NCI-H226 (cell line): ENCODE measurements at regions not wholly inside any gene's neighbourhood (a gene's known extent, or its start where the extent isn't known, plus 50 kb on each side); places are given as distances from the start of the nearest gene placed in this dataset.
"Not testable (repeated sequence)": the region's sequence is repeated elsewhere in the genome, so short reads cannot be mapped to it uniquely, and the experiment has no call there.

ENCODE experiments used
- DNase-seq: peaks from one replicate; pipeline ENCODE4 v3.0.0-alpha.2; 2015

DNA sequence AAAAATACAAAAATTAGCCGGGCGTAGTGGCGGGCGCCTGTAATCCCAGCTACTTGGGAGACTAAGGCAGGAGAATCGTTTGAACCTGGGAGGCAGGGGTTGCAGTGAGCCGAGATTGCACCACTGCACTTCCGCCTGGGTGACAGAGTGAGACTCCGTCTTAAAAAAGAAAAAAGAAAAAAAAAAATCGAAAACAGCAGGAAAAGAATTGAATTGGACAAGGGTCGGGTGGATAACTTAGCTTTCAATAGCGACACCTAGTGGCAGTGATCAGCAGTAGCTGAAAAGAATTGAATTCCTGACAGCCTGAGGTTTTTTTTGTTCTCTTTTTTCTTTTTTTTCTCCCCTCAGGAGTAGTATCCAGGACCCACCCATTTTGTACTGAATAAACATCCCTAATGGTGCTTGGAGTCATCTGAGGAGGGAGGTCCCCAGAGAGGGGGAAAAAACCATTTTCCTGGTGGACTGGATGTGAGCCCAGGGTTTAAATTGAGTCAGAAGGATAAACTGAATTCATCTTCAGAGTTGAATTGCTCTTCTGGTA is 55.1 kb downstream of the CYCS start:
- DNase-seq: peak; percentile 73

DNA sequence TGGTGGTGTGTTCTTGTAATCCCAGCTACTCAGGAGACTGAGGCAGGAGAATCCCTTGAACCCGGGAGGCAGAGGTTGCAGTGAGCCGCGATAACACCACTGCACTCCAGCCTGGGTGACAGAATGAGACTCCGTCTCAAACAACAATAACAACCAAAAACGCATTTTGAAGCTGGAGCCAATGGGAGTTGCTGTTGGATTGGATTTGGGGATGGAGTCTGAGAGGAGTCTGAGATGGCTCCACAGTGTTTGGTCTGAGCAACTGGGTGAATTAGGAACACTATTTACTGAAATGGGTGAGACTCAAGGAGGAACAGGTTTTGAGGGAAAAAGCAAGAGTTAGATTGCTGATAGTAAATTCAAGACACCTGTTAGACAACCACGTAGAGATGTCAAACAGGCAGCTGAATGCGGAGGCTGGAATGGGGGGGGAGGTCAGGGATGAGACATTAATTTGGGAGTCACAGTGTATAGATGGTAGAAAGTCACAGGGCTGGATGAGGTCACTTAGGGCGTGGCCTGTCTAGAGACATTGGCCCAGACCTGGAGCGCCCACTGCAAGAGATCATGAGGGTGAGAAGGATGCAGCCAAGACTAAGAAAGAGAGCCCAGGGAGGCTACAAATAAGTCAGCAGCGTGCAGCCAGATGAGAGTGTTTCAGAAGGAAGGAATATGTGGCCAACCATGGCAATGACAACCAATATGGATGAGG is 56.4 kb downstream of the CYCS start:
- DNase-seq: no peak

DNA sequence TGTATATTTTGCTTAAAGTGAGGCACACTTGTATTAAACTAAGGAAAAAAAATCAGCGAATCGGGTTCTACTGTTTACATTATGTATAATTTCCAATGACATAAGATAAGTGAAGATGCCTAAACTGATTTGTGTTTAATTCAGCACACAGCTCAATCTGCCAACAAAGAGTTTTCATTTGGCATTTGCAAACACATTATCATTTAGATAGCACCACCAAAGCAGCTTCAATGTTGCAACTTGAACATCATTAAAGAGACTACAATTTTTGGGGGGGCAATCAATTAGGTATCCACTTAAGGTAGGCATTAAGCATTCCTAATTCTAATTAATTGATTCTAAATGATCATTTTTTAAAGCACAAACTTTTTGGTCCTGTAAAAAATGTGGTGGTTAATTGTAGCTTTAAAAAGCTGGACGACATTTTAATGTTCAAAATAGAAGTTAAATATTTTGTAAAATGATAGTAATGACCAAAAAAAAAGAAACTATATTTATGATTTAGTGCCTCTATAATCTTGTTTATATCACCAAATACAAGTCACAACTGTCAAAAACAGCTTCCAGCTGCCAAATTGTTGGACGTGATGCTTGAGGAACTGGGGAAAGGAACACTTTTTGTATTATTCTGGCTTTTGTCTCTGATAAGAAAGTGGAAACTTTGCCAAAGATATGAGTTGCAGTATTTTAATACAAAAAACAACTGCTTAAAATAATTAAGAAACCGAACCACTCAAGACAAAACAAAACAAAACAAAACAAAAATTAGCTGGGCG is 57.1 kb downstream of the CYCS start:
- no peak for DNase-seq

DNA sequence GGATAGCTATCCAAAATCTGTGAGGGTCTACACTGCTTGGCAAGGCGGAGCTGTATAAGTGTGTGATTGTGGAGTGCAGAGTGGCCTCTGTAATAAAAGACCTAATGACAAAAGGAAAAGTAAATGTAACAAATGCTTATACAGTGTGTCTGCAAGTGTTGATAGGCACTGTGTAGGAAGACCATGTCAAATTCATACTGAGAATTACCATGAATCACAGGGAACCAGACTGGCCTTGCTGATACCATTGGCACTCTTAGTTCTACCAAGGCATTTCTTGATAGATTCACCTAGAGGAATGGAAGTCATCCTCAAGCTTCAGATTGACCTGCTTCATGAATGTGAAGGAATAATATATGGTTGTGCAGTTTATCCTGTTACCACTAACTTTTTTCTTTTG is 58.8 kb downstream of the CYCS start:
- no peak for DNase-seq

DNA sequence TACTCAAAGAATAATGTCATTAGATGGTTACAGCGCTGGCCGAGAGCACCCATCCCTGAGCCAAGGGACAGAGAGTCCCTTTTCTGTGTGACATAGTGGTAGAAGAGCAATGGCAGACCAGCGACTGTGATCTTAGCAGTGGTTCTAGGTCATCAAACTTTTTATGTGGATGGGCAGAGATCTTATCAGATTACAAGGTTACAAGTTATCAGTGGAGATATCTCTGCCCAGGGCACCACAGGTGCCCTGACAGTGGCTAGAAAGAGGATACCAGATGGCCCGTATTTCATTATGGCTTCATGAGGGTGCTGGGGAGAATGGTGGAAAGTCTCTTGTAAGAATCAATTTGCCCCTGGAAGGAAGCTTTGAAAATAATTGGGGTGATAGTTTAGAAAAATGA is 62.7 kb downstream of the CYCS start:
- DNase-seq: no peak

DNA sequence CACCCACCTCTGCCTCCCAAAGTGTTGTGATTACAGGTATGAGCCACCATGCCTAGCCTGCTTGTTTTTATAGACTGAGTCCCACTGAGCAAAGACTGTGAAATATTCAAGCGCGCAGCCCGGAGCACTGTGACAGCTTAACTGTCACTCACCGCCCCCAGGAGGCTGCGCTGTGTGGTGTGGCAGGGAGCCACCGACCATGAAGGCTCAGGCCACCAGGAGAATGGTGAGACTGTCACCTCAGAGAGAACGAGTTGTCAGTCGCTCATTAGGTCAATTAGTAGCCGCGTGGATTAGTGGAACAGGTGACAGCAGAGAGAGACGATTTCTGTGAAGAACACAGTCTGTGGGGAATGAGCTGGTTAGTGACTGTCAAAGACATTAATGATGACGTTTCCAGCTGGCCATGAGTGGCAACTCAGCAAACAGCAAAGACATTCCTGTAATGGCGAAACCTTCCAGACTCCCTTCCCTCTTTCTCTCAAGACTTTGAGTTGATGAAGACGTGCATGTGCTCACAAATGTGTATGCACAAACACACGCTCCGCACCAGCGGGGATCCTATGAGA is 64.5 kb downstream of the CYCS start:
- DNase-seq: no peak

DNA sequence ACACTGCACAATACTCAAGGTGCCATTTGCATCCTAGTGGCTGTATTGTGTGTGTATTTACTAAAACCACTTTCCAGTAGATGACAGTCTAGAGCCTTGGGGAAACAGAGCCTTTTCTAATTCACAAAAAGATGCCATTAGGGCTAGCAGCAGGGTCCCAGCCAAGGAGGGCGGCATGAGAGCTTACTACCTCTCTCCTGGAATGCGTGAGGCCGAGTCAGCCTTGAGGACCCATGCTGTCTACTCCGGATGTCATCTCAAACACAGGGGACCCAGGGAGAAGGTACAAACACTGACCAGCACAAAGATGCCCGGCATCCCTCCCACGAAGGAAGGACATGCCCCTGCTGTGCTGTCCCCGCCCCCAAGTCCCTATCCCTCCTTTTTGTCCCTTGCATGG is 65.5 kb downstream of the CYCS start:
- DNase-seq: no peak

DNA sequence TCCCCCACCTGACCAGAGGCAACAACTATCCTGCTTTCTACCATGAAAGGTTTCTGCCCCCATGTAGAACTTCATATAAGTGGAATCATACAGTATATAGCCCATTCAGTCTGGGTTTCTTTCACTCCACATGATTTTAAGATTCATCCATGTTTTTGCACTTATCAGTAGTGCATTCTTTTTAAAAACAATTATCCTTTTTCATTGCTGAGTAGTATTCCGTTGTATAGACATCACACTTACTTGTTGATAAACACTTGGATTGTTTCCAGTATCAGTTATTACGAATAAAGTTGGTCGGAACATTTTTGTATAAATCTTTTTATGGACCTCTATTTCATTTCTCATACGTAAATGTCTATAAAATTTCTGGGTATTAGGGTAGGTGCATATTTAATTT is 68.7 kb downstream of the CYCS start:
- no peak for DNase-seq

DNA sequence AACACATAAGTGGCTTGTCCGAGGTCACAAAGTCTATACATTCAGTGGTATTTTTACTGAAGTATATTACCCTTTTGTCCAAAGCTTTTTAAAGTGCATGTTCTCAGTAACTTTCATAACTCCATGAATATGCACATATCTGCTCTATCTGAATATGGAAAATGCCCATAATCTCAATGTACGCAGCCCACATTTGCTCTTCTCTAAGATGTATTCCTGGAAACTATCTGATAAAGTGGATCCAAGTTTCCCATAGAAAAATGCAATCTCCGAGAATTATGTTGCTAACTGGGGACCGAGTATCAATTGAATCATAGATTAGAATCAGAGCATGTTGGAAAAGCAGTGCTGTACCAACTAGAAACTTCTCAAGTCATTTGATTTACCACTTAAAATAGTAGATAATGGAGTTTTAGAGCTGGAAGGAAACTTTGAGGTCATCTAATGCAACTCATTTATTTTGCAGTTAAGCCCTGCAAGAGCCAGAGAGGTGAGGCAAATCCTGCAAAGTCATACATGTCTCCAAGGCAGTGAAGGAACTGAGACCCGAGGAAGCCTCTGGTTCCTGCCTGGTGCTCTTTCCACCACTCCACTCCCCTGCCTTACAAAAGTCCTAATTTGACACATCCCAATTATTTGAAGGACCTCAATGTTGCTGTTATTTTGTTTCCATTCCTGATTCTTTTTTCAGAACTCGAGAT is 69.4 kb downstream of the CYCS start:
- no peak for DNase-seq

DNA sequence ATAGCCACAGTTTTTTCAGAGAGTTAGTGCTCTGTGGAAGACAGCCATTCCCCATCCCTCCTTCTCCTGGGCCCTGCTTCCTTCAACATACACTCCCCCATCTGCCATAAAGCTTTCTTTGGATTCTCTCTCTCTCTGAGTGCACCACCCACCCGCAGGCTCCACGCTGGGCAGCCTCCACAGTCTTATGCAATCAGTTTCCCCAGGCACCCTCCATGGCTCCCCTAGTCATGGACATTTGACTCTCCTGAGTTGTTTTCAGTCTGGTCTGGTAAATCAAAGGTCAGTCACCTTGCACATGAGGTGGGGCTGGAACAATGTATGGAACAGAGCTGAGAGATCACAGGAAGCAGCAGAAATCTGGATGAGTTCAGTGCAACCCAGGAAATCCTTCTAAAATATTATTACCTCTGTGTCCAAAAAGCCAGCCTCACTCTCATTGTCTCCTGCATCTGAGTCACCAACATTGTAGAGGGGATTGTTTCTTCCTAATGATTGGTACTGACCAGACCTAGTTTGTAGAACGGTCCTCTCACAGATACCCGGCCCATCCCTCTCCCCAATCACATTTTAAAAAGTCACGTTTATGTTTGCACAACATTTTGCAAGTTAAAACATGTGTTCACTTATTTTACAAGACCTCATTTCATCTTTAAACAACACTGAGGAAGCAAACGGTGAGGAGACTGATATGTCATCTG is 70.1 kb downstream of the CYCS start:
- DNase-seq: no peak

DNA sequence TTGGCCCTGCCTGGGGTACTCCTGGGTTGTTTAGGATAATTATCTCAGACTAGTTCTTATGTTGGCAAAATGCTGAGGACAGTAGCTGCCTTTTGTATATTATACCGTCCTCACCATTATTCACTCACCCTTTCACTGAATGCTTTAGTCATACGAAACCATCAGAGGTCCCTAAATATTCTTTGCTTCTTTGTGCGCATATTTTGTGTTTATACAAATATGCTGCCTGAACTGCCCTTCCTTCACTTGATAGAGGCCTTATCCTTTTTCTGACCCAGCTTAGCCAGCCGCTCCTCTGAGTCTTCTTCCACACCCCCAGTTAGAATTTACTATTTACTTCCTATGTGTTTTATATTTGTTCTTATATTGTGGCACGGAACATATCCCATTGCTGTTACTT is 70.2 kb upstream of the OSBPL3 start:
- no peak for DNase-seq

DNA sequence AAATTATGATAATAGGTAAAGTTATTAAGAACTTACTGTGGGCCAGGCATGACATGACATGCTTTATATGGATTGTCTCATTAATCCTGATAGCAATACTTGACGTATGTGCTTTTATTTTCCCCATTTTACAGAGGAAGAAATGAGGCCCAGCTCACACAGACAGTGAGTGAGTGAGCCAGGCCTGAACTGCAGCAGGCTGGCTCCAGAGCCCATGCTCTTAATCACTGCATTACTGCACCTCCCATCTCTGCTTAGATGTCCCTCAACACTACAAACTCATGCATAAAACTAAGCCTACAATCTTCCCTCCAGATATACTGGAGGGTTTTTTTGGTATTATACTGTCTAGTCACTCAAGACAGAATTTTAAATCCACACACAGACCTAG is 68.5 kb upstream of the OSBPL3 start:
- no peak for DNase-seq

DNA sequence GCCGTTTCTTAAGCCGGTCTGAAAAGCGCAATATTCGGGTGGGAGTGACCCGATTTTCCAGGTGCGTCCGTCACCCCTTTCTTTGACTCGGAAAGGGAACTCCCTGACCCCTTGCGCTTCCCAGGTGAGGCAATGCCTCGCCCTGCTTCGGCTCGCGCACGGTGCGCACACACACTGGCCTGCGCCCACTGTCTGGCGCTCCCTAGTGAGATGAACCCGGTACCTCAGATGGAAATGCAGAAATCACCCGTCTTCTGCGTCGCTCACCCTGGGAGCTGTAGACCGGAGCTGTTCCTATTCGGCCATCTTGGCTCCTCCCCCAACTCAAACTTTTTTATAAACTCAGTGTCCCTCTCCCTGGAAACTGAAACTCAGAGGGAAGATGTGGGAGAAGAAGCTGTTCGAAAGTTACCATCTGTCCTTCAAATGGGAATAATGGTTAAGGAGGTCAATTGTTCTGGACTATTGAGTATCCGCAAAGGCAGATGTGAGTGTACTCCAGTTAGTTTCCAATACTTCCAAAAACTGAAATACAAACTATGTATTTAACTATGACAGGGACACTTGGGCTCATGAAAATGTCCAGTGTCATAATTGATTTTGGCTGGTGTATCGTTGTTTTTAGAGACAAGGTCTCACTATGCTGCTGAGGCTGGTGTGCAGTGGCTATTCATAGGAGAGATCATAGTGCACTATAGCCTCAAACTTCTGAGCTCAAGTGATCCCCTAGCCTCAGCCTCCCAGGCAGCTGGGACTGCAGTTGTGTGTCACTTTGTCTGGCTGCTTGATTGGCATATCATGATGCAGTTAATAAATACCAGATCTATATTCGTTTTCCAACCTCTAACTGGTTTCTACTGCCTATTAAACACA is 67.8 kb upstream of the OSBPL3 start:
- DNase-seq: not testable (repeated sequence)

DNA sequence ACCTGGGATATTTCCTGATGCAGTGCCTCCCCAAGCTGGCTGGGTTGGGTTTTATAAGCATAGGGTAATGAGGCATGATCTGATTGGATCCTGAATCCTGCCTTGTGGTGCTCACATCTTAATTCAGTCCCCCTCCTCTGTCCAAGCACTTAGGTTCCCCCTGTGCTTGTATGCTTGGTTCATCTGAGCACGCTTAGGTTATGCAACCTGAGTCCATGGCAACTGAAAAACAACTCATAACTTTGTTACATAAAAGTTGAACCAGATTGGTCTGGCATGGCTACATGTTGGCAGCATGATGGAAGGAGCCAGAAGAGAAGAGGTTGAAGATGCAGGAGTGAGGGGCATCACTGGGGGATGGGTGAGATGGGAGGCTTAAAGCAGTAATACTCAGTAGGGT is 57.3 kb upstream of the OSBPL3 start:
- peak; percentile 75 for DNase-seq

DNA sequence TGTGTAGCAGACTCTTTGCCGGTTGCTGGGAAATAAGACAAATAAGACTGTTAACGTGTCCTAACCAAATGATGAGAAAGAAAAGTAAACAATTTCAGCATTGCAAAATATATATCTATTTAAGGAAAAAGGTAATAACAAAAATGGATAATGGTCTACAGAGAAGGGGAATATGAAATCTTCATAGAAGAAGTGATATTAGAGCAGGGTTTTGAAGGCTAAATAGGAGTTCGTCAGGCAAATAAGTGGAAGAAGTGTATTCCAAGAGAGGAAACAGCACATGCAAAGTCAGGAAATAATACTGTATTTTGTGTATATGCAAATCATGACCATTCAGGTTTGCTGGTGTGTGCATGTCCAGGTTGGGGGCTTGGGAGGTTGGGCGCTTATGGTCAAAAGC is 55.3 kb upstream of the OSBPL3 start:
- DNase-seq: no peak

DNA sequence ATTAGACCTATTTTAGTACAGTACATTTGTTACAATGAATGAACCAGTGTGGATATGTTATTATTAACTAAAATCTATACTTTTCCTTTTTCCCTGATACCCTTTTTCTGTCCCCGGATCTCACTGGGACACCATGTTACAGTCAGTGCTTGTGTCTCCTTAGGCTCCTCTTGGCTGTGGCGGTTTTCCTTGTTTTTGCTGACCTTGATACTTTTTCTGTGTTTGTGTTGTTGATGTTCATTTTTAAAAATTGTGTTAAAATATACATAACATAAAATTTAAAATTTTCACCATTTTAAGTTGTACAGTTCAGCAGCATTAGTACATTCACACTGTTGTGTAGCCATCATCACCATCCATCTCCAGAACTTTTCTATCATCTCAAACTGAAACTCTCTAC is 54.2 kb upstream of the OSBPL3 start:
- no peak for DNase-seq

DNA sequence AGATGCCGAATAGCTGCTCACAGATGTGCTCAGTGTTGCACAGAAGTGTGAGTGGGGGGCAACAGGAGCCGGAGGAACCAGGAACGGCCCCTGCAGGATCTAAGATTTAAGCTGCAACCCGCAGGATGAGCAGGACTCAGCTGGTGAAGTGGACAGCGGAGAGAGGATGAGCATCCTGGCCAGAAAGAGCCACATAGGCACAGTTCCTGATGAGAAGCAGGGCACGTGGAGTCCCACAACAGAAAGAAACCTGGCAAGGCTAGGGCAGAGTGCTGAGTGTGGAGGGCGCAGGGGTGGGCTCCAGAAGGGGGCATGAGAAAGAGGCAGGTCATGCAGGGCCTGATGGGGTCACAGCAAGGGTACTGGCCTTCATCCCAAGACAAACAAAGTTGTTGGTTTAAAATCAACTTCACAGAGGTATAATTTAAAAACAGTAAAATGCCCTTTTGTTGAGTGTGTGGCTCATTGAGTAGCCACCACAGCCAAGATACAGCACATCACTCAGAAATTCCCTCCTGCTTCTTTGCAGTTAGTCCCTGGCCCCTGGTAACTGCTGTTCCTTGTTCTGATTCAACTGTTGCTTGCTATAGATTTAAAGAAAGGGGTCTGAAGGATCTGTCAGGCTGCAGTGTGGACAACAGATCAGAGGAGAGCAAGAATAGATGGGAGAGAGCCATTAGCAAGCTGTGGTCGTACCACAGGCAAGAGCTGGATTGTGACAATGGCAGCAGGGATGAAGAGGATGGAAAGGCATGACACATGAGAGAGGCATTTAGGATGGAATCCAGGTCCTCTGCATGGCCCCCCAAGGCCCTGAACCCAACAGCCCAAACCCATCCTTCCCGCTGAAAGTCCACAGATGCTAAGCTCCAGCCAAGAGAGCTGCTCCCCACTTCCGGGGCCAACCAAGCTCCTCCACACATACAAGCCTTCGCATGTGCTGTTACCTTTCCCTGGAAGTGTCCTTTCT is 53.1 kb upstream of the OSBPL3 start:
- DNase-seq: peak; percentile 58

DNA sequence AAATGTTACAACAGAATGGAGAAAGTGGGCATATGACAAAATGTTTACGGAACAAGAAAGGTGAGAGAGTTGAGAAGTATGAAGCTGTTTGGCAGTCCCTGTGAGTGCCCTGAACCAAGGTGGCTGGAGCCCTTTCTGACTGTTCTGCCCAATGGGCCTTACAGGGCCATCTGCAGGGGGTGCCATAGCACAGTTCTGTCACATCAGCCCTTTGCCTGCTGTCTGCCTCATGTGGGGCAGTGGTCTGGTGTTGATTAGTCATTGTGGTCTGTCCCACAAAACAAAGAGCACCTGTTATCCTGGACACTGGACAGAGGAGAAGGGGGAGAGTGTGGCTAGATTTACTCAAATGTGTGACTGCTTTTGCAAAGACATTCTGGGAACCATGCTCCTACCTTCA is 51.5 kb upstream of the OSBPL3 start:
- DNase-seq: no peak

DNA sequence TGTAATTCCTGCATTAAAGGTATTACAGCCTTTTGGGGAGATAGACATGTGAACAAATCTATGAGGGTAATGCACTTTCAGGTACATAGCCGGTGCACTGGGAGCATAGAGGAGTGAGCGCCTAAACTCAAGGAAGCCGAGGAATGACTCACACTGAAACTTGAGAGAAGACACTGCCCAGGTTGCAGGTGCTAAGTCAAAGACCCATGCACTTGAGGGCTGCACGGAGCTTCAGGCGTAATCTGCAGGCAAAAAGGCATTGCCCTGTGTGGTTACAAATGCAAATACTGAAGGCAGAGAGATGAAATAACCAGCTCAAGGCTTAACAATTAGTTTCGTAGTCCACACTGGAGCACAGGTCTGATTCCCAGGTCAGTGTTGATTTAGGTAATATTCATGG is 51.0 kb upstream of the OSBPL3 start:
- DNase-seq: no peak
